ENCODE measurements at regions not wholly inside any gene's neighbourhood (a gene's known extent, or its start where the extent isn't known, plus 50 kb on each side); places are given as distances from the start of the nearest gene placed in this dataset.

- no peak for TF ChIP-seq CTCF (conservative IDR thresholded peaks at IDR 0.05; ENCODE audit: low read length)
- TF ChIP-seq EZH2phosphoT487 (IDR thresholded peaks at IDR 0.05; ENCODE audit: borderline replicate concordance) = no peak
Observed at GRCh38 chr5:175374166-175374875, 69.7 kb downstream of the DRD1 start.
